ENCODE measurements at regions not wholly inside any gene's neighbourhood (a gene's known extent, or its start where the extent isn't known, plus 50 kb on each side); places are given as distances from the start of the nearest gene placed in this dataset.

DNA sequence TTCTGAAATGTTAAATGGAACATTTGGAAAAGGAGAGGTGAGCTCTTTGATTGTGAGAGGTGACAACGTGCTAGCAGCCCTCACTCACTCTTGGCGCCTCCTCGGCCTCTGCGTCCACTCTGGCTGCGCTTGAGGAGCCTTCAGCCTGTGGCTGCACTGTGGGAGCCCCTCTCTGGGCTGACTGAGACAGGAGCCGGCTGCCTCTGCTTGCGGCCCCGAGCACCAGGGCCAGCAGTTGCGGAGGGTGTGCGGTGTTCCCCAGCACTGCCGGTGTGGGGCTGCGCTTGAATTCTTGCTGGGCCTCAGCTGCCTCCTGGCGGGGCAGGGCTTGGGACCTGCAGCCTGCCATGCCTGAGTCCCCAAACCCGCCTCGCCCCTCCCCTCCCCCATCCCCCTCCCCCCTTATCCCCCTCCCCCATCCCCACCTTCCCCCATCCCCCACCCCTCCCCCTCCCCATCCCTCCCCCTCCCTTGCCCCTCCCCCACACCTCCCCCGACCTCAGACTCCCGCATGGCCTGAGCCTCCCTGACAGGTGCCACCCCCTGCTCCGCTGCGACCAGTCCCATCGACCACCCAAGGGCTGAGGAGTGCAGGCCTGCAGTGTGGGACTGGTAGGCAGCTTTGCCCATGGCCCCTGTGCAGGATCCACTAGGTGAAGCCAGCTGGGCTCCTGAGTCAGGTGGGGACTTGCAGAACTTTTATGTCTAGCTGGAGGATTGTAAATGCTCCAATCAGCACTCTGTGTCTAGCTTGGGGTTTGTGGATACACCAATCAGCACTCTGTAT is 411.0 kb downstream of the OLFM4 start (continued):
- TF ChIP-seq CTCF (IDR thresholded peaks at IDR 0.05; ENCODE audit: control extremely low read depth in 1 of 3, insufficient read depth in 1 of 3, low read depth in 1 of 3, low read length in 3 of 3) (no peak), POLR2AphosphoS5 (IDR thresholded peaks at IDR 0.05; ENCODE audit: low read depth, low read length) (no peak), RFX5 (IDR thresholded peaks at IDR 0.05; ENCODE audit: borderline replicate concordance, low read depth, low read length) (no peak), CREB1 (IDR thresholded peaks at IDR 0.05) (no peak), HDAC2 (IDR thresholded peaks at IDR 0.05; ENCODE audit: borderline replicate concordance in 1 of 2, low read depth in 2 of 2, low read length in 2 of 2) (no peak), MAFK (IDR thresholded peaks at IDR 0.05; ENCODE audit: low read depth, low read length) (no peak), GTF2F1 (IDR thresholded peaks at IDR 0.05; ENCODE audit: borderline replicate concordance, low read depth, low read length) (no peak), CHD7 (IDR thresholded peaks at IDR 0.05; ENCODE audit: insufficient replicate concordance, low read length) (no peak)
